SK-N-SH (cell line): ENCODE measurements at regions not wholly inside any gene's neighbourhood (a gene's known extent, or its start where the extent isn't known, plus 50 kb on each side); places are given as distances from the start of the nearest gene placed in this dataset.

ENCODE experiments used
- CTCF ChIA-PET: fragments of 300-600, 350-600 bp; formaldehyde crosslinking; extraction: SDS; loops from one replicate; lab custom pipeline; 2021; lab: Yijun Ruan, JAX
- POLR2A ChIA-PET: fragments of 350-600 bp; sonication (Branson Sonifier 250); formaldehyde crosslinking; extraction: SDS; loops from one replicate; lab custom pipeline; 2020; ENCODE audit warnings: antibody characterized with exemption, inconsistent platforms; lab: Yijun Ruan, JAX
- DNase-seq: peaks from one replicate; pipeline ENCODE4 v3.0.0; 2012
- H2AFZ ChIP-seq: fragments of 200-600 bp; sonication (generic); 2 replicates; pipeline ENCODE4 v1.8.1; 2016; ENCODE audit warnings: antibody characterized with exemption, mild to moderate bottlenecking, low read depth
- H3F3A ChIP-seq: fragments of 200-600 bp; sonication (generic); replicated peaks from 2 replicates; pipeline ENCODE3; 2016; ENCODE audit warnings: antibody characterized with exemption, mild to moderate bottlenecking; ENCODE audit not compliant: insufficient read depth
- H3K27ac ChIP-seq, 2 experiments: fragments of 200-500 bp in 1 of 2; fragments of 200-600 bp in 1 of 2; sonication (Bioruptor generic) in 1 of 2; sonication (generic), shearing (Covaris generic) in 1 of 2; 2 replicates each; pipeline versions ENCODE4 v1.5.1 to v1.6.1; 2014 to 2016; ENCODE audit warnings: low read depth in 2 of 2, inconsistent platforms in 1 of 2, low read length in 1 of 2, mild to moderate bottlenecking in 1 of 2, mixed read lengths in 1 of 2
- H3K27me3 ChIP-seq: fragments of 200-600 bp; sonication (generic), shearing (Covaris generic); 2 replicates; pipeline ENCODE4 v1.6.1; 2016; ENCODE audit warnings: mixed run types; ENCODE audit not compliant: insufficient read depth
- H3K36me3 ChIP-seq, 2 experiments: fragments of 200-500 bp in 1 of 2; fragments of 200-600 bp in 1 of 2; sonication (Bioruptor generic) in 1 of 2; sonication (generic) in 1 of 2; replicated peaks in 1 of 2; 2 replicates each; pipeline versions ENCODE3 to v1.5.1; 2014 to 2016; ENCODE audit warnings: low read length in 1 of 2, mild to moderate bottlenecking in 1 of 2; ENCODE audit not compliant: insufficient read depth in 2 of 2, control insufficient read depth in 1 of 2
- H3K4me1 ChIP-seq, 2 experiments: fragments of 200-500 bp in 1 of 2; fragments of 200-600 bp in 1 of 2; sonication (Bioruptor generic) in 1 of 2; sonication (generic), shearing (Covaris generic) in 1 of 2; 2 replicates each; pipeline versions ENCODE4 v1.5.1 to v1.6.1; 2014 to 2016; ENCODE audit warnings: low read depth in 1 of 2, low read length in 1 of 2, mixed run types in 1 of 2; ENCODE audit not compliant: insufficient read depth in 2 of 2, control insufficient read depth in 1 of 2
- H3K4me2 ChIP-seq: fragments of 200-600 bp; sonication (generic), shearing (Covaris generic); 2 replicates; pipeline ENCODE4 v1.6.1; 2017; ENCODE audit warnings: mixed run types
- H3K4me3 ChIP-seq, 2 experiments: fragments of 200-500 bp in 1 of 2; fragments of 200-600 bp in 1 of 2; sonication (Bioruptor generic) in 1 of 2; sonication (generic), shearing (Covaris generic) in 1 of 2; 2 replicates each; pipeline versions ENCODE4 v1.5.1 to v1.8.1; 2014 to 2016; ENCODE audit warnings: low read depth in 2 of 2, inconsistent platforms in 1 of 2, low read length in 1 of 2, mild to moderate bottlenecking in 1 of 2, mixed read lengths in 1 of 2, moderate library complexity in 1 of 2
- H3K79me2 ChIP-seq: fragments of 200-600 bp; sonication (generic); 2 replicates; pipeline ENCODE4 v1.8.1; 2017; ENCODE audit warnings: mild to moderate bottlenecking; ENCODE audit not compliant: insufficient read depth
- H3K9ac ChIP-seq: fragments of 200-600 bp; sonication (generic); 2 replicates; pipeline ENCODE4 v1.6.1; 2017; ENCODE audit warnings: mixed run types
- H3K9me2 ChIP-seq: fragments of 200-600 bp; sonication (generic); 2 replicates; pipeline ENCODE4 v1.6.1; 2017; ENCODE audit warnings: mixed run types
- H3K9me3 ChIP-seq: fragments of 200-600 bp; sonication (generic); 2 replicates; pipeline ENCODE4 v1.6.1; 2017; ENCODE audit warnings: mixed run types, mild to moderate bottlenecking, moderate library complexity
- H4K20me1 ChIP-seq: fragments of 200-600 bp; sonication (generic); 2 replicates; pipeline ENCODE4 v1.6.1; 2017; ENCODE audit warnings: mild to moderate bottlenecking, mixed run types; ENCODE audit not compliant: insufficient read depth
- FOXJ3 ChIP-seq: sonication (generic); formaldehyde crosslinking; IDR thresholded peaks from 2 replicates; pipeline ENCODE4 v1.5.1; 2020; ENCODE audit warnings: mild to moderate bottlenecking, missing genetic modification reagents
- FOXM1 ChIP-seq: IDR thresholded peaks from 2 replicates; pipeline ENCODE4 v1.4.0; 2012; ENCODE audit warnings: low read depth, mild to moderate bottlenecking
- GABPA ChIP-seq: IDR thresholded peaks from 2 replicates; pipeline ENCODE4 v1.4.0; 2012; ENCODE audit warnings: low read depth, mild to moderate bottlenecking
- GATA2 ChIP-seq: sonication (generic); formaldehyde crosslinking; IDR thresholded peaks from 2 replicates; pipeline ENCODE4 v1.5.0; 2020; ENCODE audit warnings: mild to moderate bottlenecking, missing genetic modification reagents
- MXI1 ChIP-seq: IDR thresholded peaks from 2 replicates; pipeline ENCODE4 v1.6.1; 2012; ENCODE audit warnings: mild to moderate bottlenecking, low read depth, low read length, improper control_type of control experiment
- NRF1 ChIP-seq: IDR thresholded peaks from 2 replicates; pipeline ENCODE4 v1.6.1; 2012; ENCODE audit warnings: low read depth, mild to moderate bottlenecking, low read length
- RFX5 ChIP-seq: IDR thresholded peaks from 2 replicates; pipeline ENCODE4 v1.6.1; 2012; ENCODE audit warnings: mild to moderate bottlenecking, improper control_type of control experiment, low read length
- SIN3A ChIP-seq: IDR thresholded peaks from 2 replicates; pipeline ENCODE4 v1.6.1; 2012; ENCODE audit warnings: low read depth, mild to moderate bottlenecking, low read length, moderate library complexity, borderline replicate concordance
- SMC3 ChIP-seq: IDR thresholded peaks from 2 replicates; pipeline ENCODE4 v1.6.1; 2012; ENCODE audit warnings: low read depth, low read length, improper control_type of control experiment
- TEAD4 ChIP-seq: IDR thresholded peaks from 2 replicates; pipeline ENCODE4 v1.4.0; 2012; ENCODE audit warnings: mild to moderate bottlenecking, borderline replicate concordance; ENCODE audit not compliant: insufficient read depth
- USF1 ChIP-seq: IDR thresholded peaks from 2 replicates; pipeline ENCODE4 v1.4.0; 2012; ENCODE audit warnings: low read depth, borderline replicate concordance
- WGBS: methylation state at CpG from one replicate; pipeline ENCODE4 v1.1.6; 2017; ENCODE audit warnings: low lambda C conversion rate; 5-methylcytosine and 5-hydroxymethylcytosine counted together

- no peaks in the 10 kb centered on the region for H4K20me1 ChIP-seq
- ChIA-PET CTCF (no interaction called here), POLR2A (no interaction called here)
- H3K9me2 ChIP-seq, result no peaks in the 10 kb centered on the region
- H3K9ac ChIP-seq, result no peak overlapping the region
- no peaks in the 10 kb centered on the region for H3K27me3 ChIP-seq
- H2AFZ ChIP-seq, result no peak overlapping the region
- H3K9me3 ChIP-seq, result no peaks in the 10 kb centered on the region
- DNase-seq, result no peak
- no peaks in the 10 kb centered on the region; a peak in 1 of 4 replicates for H3K4me1 ChIP-seq
- 47% methylated on average over 23 of the region's 31 CpGs for WGBS
- TF ChIP-seq NRF1, result no peak
- no peak for TF ChIP-seq GABPA
- no peak for TF ChIP-seq FOXJ3 (CRISPR knock-in tag)
- TF ChIP-seq GATA2, result no peak
- no peak for TF ChIP-seq RFX5
- no peak for TF ChIP-seq TEAD4
- TF ChIP-seq MXI1, result no peak
- TF ChIP-seq FOXM1, result no peak
- TF ChIP-seq SIN3A, result no peak
- no peak for TF ChIP-seq USF1
- H3F3A ChIP-seq, result no peaks in the 10 kb centered on the region
- H3K4me3 ChIP-seq, result no peak overlapping the region
- no peak overlapping the region for H3K4me2 ChIP-seq
- H3K27ac ChIP-seq, result no peak overlapping the region
- no peaks in the 10 kb centered on the region for H3K79me2 ChIP-seq
- no peaks in the 10 kb centered on the region for H3K36me3 ChIP-seq
Observed at GRCh38 chr22:48692734-48693376, 1134.8 kb downstream of the BRD1 start.

- ChIA-PET POLR2A (no interaction called here), CTCF (no interaction called here)
- H3K4me3 ChIP-seq, result no peak overlapping the region
- H3K36me3 ChIP-seq, result no peaks in the 10 kb centered on the region
- H3F3A ChIP-seq, result no peaks in the 10 kb centered on the region
- DNase-seq, result no peak
- TF ChIP-seq SMC3, result no peak
- no peak overlapping the region for H3K4me2 ChIP-seq
- H2AFZ ChIP-seq, result no peak overlapping the region
- no peak overlapping the region for H3K27ac ChIP-seq
- no peaks in the 10 kb centered on the region for H3K79me2 ChIP-seq
- H4K20me1 ChIP-seq, result no peaks in the 10 kb centered on the region
- no peaks in the 10 kb centered on the region; a peak in 1 of 4 replicates for H3K4me1 ChIP-seq
- H3K9me2 ChIP-seq, result no peaks in the 10 kb centered on the region
- no peak overlapping the region for H3K9ac ChIP-seq
- 32% methylated on average over 11 of the region's 21 CpGs for WGBS
- no peaks in the 10 kb centered on the region for H3K27me3 ChIP-seq
- H3K9me3 ChIP-seq, result no peaks in the 10 kb centered on the region
Observed at GRCh38 chr22:48691431-48691851, 1136.2 kb downstream of the BRD1 start.
